Immature natural killer cell (primary cell): ENCODE measurements at regions not wholly inside any gene's neighbourhood (a gene's known extent, or its start where the extent isn't known, plus 50 kb on each side); places are given as distances from the start of the nearest gene placed in this dataset.
A peak's percentile ranks its signal among the peaks of the same experiment; 100 is the strongest.
"Not testable (repeated sequence)": the region's sequence is repeated elsewhere in the genome, so short reads cannot be mapped to it uniquely, and the experiment has no call there.

ENCODE experiments used
- DNase-seq, 3 donors: peaks; one replicate each; pipeline ENCODE4 v3.0.0; 2022; ENCODE audit warnings: mixed read lengths in 1 of 3
- H3K27ac Mint-ChIP-seq, 6 donors: one replicate each; pipeline ENCODE4 v1.8.0; 2020; ENCODE audit warnings: mixed read lengths in 6 of 6, mild to moderate bottlenecking in 5 of 6, inconsistent platforms in 4 of 6, moderate library complexity in 3 of 6
- H3K27me3 Mint-ChIP-seq, 3 donors: one replicate each; pipeline ENCODE4 v1.8.0; 2020 to 2021; ENCODE audit warnings: low read depth in 3 of 3, mild to moderate bottlenecking in 3 of 3, mixed read lengths in 3 of 3, moderate library complexity in 3 of 3, inconsistent platforms in 1 of 3
- H3K36me3 Mint-ChIP-seq, 3 donors: one replicate each; pipeline ENCODE4 v1.8.0; 2020; ENCODE audit warnings: mixed read lengths in 3 of 3, inconsistent platforms in 2 of 3, mild to moderate bottlenecking in 2 of 3
- H3K4me1 Mint-ChIP-seq, 2 donors: one replicate each; pipeline ENCODE4 v1.8.0; 2020; ENCODE audit warnings: inconsistent platforms in 2 of 2, mild to moderate bottlenecking in 2 of 2, mixed read lengths in 2 of 2, moderate library complexity in 1 of 2
- H3K4me3 Mint-ChIP-seq, 5 donors: one replicate each; pipeline ENCODE4 v1.8.0; 2020; ENCODE audit warnings: mild to moderate bottlenecking in 5 of 5, mixed read lengths in 5 of 5, inconsistent platforms in 3 of 5, moderate library complexity in 3 of 5
- H3K9me3 Mint-ChIP-seq, 6 donors: one replicate each; pipeline ENCODE4 v1.8.0; 2020; ENCODE audit warnings: mild to moderate bottlenecking in 6 of 6, mixed read lengths in 6 of 6, inconsistent platforms in 4 of 6, moderate library complexity in 3 of 6

GRCh38 chr5:38134810-38135209 lies 123.5 kb upstream of the EGFLAM start:
- Mint-ChIP-seq H3K27ac (no peak overlapping the region), H3K4me3 (no peak overlapping the region), H3K27me3 (peaks cover 2 to 3% (median 3%) of the 10 kb centered on the region in 3 donors), H3K4me1 (no peaks in the 10 kb centered on the region), H3K36me3 (no peaks in the 10 kb centered on the region), H3K9me3 (peaks cover 0 to 5% (median 0%) of the 10 kb centered on the region in 6 donors)
- DNase-seq: no peak

DNA sequence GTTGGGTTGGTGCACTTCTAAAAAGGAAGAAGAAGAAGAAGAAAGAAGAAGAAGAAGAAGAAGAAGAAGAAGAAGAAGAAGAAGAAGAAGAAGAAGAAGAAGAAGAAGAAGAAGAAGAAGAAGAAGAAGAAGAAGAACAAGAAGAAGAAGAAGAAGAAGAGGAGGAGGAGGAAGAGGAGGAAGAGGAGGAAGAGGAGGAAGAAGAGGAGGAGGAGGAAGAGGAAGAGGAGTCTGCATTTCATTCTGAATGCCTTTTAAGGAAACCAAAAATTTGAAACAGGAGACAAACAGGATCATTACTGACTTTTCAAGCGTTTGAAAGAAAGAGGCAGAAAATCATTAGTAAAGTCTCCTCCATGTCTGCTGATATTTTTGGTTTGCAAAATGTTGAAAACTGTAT lies 124.1 kb upstream of the EGFLAM start:
- H3K9me3 Mint-ChIP-seq, H3K4me3 Mint-ChIP-seq, DNase-seq, H3K4me1 Mint-ChIP-seq, H3K27ac Mint-ChIP-seq, H3K27me3 Mint-ChIP-seq, H3K36me3 Mint-ChIP-seq: not testable (repeated sequence)

DNA sequence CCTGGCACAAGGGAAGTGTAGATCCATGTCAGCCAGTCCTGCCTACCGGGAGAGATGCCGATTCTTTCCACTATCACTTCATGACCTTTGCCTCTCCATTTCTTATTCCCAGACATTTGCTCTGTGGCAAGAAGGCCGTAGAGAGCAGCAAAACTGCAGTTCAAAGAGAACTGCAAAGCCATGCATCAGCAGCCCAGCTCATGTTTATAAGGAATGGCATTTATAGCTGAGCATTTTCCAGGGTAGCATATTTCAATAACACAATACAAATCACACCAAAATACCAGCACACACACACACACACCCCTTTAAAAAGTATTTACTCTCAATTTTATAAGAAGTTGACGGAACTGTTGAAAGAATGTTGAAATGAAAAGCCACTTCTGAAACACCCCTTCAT lies 126.7 kb upstream of the EGFLAM start:
- H3K36me3 Mint-ChIP-seq: no peaks in the 10 kb centered on the region
- DNase-seq: no peak
- H3K27me3 Mint-ChIP-seq: peaks cover 2 to 5% (median 3%) of the 10 kb centered on the region in 3 donors
- no peak overlapping the region for H3K27ac Mint-ChIP-seq
- H3K4me3 Mint-ChIP-seq: no peak overlapping the region
- peaks cover 0 to 5% (median 0%) of the 10 kb centered on the region in 6 donors for H3K9me3 Mint-ChIP-seq
- H3K4me1 Mint-ChIP-seq: no peaks in the 10 kb centered on the region

DNA sequence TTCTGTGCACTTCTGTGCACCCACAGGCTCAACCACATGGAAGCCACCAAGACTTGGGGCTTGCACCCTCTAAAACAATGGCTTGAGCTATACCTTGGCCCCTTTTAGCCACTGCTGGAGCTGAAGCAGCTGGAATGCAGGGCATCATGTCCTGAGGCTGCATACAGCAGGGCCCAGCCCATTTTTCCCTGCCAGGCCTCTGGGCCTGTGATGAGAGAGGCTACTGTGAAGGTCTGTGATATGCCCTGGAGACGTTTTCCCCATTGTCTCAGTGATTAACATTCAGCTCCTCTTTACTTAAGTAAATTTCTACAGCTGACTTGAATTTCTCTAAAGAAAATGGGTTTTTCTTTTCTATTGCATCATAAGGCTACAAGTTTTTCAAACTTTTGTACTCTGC lies 134.0 kb upstream of the EGFLAM start:
- DNase-seq: no peak
- Mint-ChIP-seq H3K36me3 (no peaks in the 10 kb centered on the region), H3K27ac (no peak overlapping the region), H3K9me3 (peaks cover 0 to 10% (median 0%) of the 10 kb centered on the region in 6 donors), H3K4me3 (no peak overlapping the region), H3K27me3 (peaks cover 1 to 3% (median 2%) of the 10 kb centered on the region in 3 donors), H3K4me1 (peaks cover 0 to 5% of the 10 kb centered on the region in 2 donors)

GRCh38 chr5:38121420-38121819 lies 136.9 kb upstream of the EGFLAM start:
- H3K4me1 Mint-ChIP-seq: peaks cover 0 to 5% of the 10 kb centered on the region in 2 donors
- H3K36me3 Mint-ChIP-seq: no peaks in the 10 kb centered on the region

DNA sequence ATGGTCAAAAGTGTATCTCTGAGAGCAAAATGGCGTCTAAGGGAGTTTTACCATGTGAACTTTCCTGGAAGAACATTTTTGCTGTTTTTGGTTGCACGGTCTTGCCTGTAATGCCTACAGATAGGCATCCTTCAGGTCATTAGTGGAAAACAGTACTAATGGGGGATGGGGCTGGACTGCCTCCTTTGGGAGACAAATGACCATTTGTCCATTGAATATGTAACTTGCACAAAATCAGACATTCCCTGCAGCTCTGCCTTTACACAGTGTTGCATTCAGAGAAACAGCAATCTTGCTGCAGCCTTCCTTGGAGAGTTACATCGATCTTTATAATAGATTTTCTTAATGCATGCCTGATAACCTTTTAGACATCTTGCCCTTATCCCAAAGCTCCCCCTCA lies 138.5 kb upstream of the EGFLAM start:
- Mint-ChIP-seq H3K9me3 (peaks cover 0 to 12% (median 2%) of the 10 kb centered on the region in 6 donors), H3K4me1 (peaks cover 0 to 5% of the 10 kb centered on the region in 2 donors)

More at GRCh38 chr5:38121420-38121819, 136.9 kb upstream of the EGFLAM start:
- no peak overlapping the region for H3K4me3 Mint-ChIP-seq
- peak in 1 of 3 donors; percentile 3 for DNase-seq
- peaks cover 0 to 12% (median 0%) of the 10 kb centered on the region in 6 donors for H3K9me3 Mint-ChIP-seq
- peaks cover 0 to 3% (median 1%) of the 10 kb centered on the region in 3 donors for H3K27me3 Mint-ChIP-seq
- no peak overlapping the region for H3K27ac Mint-ChIP-seq

DNA sequence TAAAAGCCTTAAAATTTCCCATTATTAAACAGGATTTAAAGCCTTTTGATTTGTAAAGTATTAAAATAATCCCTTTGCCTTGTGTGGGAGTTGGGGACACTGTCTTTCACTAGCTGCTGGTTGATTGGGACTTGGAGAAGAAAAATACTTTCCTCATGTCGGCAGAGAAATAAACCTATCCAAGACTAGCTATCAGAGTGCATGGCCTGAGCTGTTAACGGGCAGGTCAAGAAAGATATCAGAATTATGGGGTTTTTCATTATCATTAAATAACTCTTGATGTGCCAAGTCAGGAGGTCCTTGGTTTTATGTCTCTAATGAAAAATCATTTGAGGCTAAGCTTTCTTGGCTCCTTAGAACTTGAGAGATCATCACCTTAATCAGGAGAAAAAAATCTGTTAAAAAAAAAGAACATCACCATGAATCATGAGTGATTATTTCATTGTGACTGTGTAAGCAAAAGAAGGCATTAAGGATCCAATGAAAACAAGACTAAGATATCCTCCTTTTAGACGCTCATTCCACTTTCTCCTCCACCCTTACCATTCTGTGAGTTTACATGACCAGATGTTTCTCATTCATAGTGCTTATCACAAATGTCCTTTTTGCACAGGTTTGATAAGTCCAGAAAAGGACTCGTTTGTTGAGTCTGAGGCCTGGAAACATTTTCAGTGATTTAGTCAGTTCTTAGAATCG lies 140.4 kb upstream of the EGFLAM start:
- Mint-ChIP-seq H3K4me3 (no peak overlapping the region), H3K4me1 (peaks cover 0 to 5% of the 10 kb centered on the region in 2 donors), H3K36me3 (peaks cover 0 to 3% (median 0%) of the 10 kb centered on the region in 3 donors), H3K27ac (no peak overlapping the region), H3K27me3 (peaks cover 0 to 4% (median 0%) of the 10 kb centered on the region in 3 donors), H3K9me3 (peaks cover 0 to 12% (median 3%) of the 10 kb centered on the region in 6 donors)
- DNase-seq: no peak

More for the DNA sequence above, 138.5 kb upstream of the EGFLAM start:
- no peak overlapping the region for H3K4me3 Mint-ChIP-seq
- H3K27ac Mint-ChIP-seq: no peak overlapping the region
- DNase-seq: no peak
- H3K27me3 Mint-ChIP-seq: peaks cover 0 to 1% (median 0%) of the 10 kb centered on the region in 3 donors
- no peaks in the 10 kb centered on the region for H3K36me3 Mint-ChIP-seq

DNA sequence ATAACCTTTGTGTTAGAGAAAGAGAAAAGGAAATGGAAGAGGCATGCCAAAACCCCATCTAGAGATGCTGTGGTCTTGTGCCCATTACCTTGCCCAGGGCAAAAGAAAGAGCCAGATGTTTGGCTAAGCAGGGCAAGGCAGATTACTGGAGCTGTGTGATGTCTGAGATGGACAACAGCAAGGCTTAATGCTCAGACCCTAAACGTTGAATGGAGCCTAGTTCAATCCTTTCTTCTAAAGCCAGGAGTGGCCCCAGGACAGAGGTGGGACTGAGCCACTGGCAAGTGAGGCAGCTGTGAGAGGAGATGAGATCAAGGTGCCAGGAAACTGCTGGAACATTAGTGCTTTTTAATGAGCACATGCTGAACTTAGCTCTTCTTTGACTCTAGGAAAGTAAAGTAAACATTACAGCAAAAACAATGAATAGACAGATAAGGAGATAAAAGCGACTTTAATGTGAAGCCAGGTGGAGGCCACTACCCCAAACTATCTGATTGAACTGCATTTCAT lies 143.0 kb upstream of the EGFLAM start:
- Mint-ChIP-seq H3K4me1 (no peaks in the 10 kb centered on the region), H3K27ac (no peak overlapping the region), H3K4me3 (no peak overlapping the region), H3K9me3 (peaks cover 0 to 13% (median 3%) of the 10 kb centered on the region in 6 donors), H3K36me3 (peaks cover 0 to 3% (median 0%) of the 10 kb centered on the region in 3 donors), H3K27me3 (peaks cover 0 to 4% (median 2%) of the 10 kb centered on the region in 3 donors)
- no peak for DNase-seq

DNA sequence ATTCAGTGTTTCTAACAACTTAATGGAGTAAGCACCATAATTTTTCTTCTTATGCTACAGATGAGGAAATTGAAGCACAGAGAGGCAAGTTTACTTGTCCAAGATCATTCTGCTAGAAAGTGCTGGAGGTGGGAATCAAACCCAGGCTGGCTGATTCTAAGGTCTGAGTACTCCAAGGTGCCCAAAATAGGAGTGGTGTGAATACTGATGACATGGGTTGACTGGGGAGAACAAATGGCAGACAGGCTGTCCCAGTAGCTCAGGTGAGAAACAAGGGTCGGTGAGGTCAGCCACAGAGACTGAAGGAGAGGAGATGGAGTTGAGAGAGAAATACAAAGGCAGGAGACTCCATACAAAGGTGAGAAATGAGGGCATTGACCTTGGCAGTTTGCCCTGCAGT lies 144.5 kb upstream of the EGFLAM start:
- Mint-ChIP-seq H3K27me3 (peaks cover 0 to 3% (median 2%) of the 10 kb centered on the region in 3 donors), H3K36me3 (peaks cover 0 to 3% (median 0%) of the 10 kb centered on the region in 3 donors), H3K4me1 (no peaks in the 10 kb centered on the region), H3K27ac (no peak overlapping the region), H3K4me3 (no peak overlapping the region), H3K9me3 (peaks cover 0 to 13% (median 1%) of the 10 kb centered on the region in 6 donors)
- no peak for DNase-seq

DNA sequence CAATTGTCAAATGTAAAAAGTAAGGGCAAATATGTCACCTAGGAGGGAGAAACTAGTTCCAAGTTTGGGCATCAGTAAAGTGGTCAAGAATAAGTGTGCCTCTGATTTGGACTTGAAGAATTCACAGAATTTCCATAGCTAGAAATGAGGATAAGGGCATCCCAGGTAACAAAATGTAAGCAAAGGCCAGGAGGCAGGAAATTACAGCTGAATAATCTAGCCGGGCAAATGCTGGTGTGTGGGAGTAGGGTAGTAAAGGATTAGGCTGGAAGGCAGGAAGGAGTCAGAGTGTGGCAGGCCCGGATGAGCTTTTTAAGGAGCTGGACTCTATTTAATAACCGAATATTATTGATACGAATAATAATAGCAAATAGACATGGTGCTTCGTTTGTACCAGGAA lies 144.9 kb upstream of the EGFLAM start:
- peaks cover 0 to 13% (median 1%) of the 10 kb centered on the region in 6 donors for H3K9me3 Mint-ChIP-seq
- H3K27me3 Mint-ChIP-seq: peaks cover 0 to 3% (median 2%) of the 10 kb centered on the region in 3 donors
- H3K4me3 Mint-ChIP-seq: no peak overlapping the region
- H3K36me3 Mint-ChIP-seq: peaks cover 0 to 3% (median 0%) of the 10 kb centered on the region in 3 donors
- no peak overlapping the region for H3K27ac Mint-ChIP-seq
- H3K4me1 Mint-ChIP-seq: no peaks in the 10 kb centered on the region
- DNase-seq: no peak

DNA sequence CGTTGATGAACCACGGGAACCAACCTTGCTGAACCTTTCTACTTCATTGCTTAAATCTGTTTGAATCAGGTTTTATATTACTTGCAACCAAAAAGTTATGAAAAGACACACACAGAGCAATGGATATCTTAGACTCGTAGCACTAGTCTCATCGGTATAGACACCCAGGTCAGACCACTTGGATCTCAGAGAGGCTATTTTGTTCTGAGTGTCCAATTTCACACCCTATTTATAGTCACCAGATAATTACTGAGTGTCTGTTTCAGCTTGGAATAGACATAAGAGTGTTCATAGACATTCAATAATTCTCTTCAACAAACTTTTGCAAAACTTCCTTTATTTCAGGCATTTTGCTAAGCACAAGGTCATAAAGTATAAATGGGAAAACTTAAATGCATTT lies 145.4 kb upstream of the EGFLAM start:
- Mint-ChIP-seq H3K27me3 (peaks cover 0 to 3% (median 2%) of the 10 kb centered on the region in 3 donors), H3K9me3 (peaks cover 0 to 13% (median 1%) of the 10 kb centered on the region in 6 donors), H3K36me3 (peaks cover 0 to 3% (median 0%) of the 10 kb centered on the region in 3 donors), H3K4me1 (no peaks in the 10 kb centered on the region), H3K27ac (no peak overlapping the region), H3K4me3 (no peak overlapping the region)
- no peak for DNase-seq

GRCh38 chr5:38110130-38110529 lies 148.2 kb upstream of the EGFLAM start:
- H3K4me1 Mint-ChIP-seq: no peaks in the 10 kb centered on the region
- peaks cover 0 to 11% (median 0%) of the 10 kb centered on the region in 6 donors for H3K9me3 Mint-ChIP-seq

DNA sequence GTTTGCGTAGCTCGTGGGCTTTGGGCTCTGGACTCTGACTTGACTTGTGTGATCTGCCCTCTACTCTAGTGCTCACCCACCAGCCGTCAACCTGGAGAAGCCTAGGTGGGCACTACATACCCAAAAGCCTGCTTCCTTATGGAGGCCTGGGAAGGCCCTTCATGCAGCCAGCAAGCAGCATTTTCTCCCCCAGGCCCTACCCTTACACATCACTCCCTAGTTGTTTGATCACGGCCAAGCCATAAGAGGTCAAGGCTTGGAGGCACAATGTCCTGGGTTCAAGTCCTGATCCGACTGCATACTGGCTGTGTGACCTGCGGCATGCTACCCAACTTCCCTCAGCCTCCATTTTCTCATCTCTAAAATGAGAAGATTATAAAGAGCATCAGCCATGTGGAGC lies 151.3 kb upstream of the EGFLAM start:
- Mint-ChIP-seq H3K4me3 (no peak overlapping the region), H3K27me3 (peaks cover 0 to 2% (median 2%) of the 10 kb centered on the region in 3 donors)

More at GRCh38 chr5:38110130-38110529, 148.2 kb upstream of the EGFLAM start:
- H3K27ac Mint-ChIP-seq: no peak overlapping the region
- DNase-seq: no peak
- no peak overlapping the region for H3K4me3 Mint-ChIP-seq
- peaks cover 0 to 3% (median 2%) of the 10 kb centered on the region in 3 donors for H3K27me3 Mint-ChIP-seq
- H3K36me3 Mint-ChIP-seq: peaks cover 0 to 3% (median 0%) of the 10 kb centered on the region in 3 donors

DNA sequence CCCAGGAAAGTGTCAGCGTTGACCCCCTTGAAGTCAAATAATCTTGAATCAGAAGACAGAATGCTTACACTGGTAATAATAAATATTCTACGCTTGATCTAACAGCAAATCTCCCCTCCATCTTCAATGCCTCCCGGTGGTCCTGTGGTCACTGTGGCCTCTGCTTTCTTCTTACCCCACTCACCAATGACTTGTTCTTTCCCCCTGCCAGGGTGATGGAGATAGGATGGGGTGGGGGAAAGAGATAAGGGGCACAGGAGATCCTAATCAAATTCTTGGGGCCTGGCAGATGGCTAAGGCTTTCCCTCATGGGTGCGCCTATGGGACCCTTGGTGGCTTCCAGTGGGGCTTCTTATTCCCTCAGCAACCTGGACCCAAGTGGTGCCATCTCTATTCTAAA lies 152.6 kb upstream of the EGFLAM start:
- Mint-ChIP-seq H3K27me3 (peaks cover 0 to 2% (median 0%) of the 10 kb centered on the region in 3 donors), H3K27ac (no peak overlapping the region), H3K4me3 (no peak overlapping the region), H3K9me3 (peaks cover 0 to 3% (median 0%) of the 10 kb centered on the region in 6 donors), H3K4me1 (no peaks in the 10 kb centered on the region), H3K36me3 (no peaks in the 10 kb centered on the region)
- DNase-seq: no peak

More for the DNA sequence above, 151.3 kb upstream of the EGFLAM start:
- Mint-ChIP-seq H3K27ac (no peak overlapping the region), H3K4me1 (no peaks in the 10 kb centered on the region), H3K9me3 (peaks cover 0 to 4% (median 0%) of the 10 kb centered on the region in 6 donors), H3K36me3 (no peaks in the 10 kb centered on the region)
- no peak for DNase-seq
